ACHN (cell line): ENCODE measurements at regions not wholly inside any gene's neighbourhood (a gene's known extent, or its start where the extent isn't known, plus 50 kb on each side); places are given as distances from the start of the nearest gene placed in this dataset.
"Not testable (repeated sequence)": the region's sequence is repeated elsewhere in the genome, so short reads cannot be mapped to it uniquely, and the experiment has no call there.

Experiments
- DNase-seq: peaks from one replicate; pipeline ENCODE4 v3.0.0-alpha.2; 2015
- in situ Hi-C: cut with HindIII; loops from 2 replicates; pipeline ENCODE4 v1.10.0; 2017; ENCODE audit warnings: low sequenced_read_pairs, low pct_ligation_motif_present, low pct_unique_long_range_greater_than_20kb

DNA sequence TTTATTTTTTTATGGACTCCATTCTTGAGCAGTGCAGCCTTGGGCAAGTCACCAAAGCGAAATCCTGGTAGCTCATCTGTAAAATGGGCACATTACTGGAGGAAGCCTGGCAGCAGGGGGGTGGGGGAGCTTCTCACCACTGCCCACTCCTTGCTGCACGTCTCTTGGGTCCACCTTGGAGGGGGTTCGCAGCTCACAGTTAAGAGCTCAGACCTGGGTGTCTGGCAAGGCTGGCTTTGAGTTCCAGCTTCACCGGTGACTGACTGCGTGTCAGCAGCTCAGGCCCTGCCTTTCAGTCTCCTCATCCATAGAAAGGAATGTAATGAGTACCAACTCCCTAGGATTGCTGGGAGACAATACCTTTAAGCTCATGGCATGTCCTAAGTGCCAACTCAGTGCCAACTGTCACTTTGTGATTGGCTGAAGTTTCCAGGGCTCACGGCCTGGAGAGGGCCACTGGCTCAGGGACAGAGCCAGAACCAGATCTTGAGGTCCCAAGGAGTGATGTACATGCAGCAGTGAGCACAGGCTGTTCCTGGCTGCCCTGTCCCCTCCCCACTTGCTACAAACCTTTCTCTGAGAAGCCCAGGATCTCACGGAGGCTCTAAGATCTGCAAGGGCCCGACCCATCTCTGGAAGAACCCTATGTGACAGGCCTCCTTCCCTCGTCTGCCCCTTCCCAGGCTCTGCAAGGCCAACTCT is 72.9 kb downstream of the C9orf50 start:
- in situ Hi-C loops = no loop called here
- DNase-seq = no peak

DNA sequence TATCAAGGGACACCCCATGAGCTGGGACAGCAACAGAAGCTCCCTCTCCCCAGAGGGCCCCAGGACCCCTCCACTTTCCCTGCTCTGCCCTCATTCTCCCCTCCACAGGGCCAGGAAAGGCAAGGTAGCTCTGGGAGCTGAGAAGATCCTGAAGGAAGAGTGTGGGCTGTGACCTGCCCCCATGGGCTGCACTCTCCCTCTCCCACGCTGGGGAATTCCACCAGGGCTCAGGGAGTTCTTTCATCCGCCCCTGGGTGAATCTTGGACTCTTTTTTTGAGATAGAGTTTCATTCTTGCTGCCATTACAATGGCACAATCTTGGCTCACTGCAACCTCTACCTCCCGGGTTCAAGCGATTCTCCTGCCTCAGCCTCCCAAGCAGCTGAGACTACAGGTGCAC is 73.8 kb downstream of the C9orf50 start:
- in situ Hi-C loops = no loop called here
- DNase-seq = no peak

- in situ Hi-C loops, DNase-seq: not testable (repeated sequence)
Measured at GRCh38 chr9:129545876-129546275, 75.0 kb downstream of the C9orf50 start.

- no peak for DNase-seq
- in situ Hi-C loops = no loop called here
Measured at GRCh38 chr9:129544761-129545160, 76.1 kb downstream of the C9orf50 start.

- in situ Hi-C loops = no loop called here
Measured at GRCh38 chr9:129542741-129543140, 78.2 kb downstream of the C9orf50 start.

DNA sequence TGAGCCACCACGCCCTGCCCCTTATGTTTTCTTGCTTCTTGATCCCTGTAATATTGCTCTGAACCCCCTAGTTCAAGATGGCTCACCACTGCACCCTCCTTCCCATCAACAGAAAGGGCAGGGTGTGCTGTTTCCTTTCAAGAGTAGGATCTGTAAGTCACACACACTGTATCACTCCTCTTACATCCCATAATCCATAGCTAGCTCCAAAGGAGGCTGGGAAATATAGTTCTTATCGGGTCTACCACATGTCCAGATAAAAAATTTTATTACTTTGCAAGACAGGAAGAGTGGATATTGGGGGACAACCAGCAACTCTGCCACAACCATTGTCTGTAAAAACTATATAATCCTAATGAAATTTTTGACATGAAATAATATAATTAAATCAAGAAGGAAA is 79.6 kb downstream of the C9orf50 start:
- in situ Hi-C loops = no loop called here
- DNase-seq = no peak

More at GRCh38 chr9:129542741-129543140, 78.2 kb downstream of the C9orf50 start:
- DNase-seq = no peak

- in situ Hi-C loops = no loop called here
- no peak for DNase-seq
Measured at GRCh38 chr9:129539446-129539845, 81.5 kb downstream of the C9orf50 start.

- DNase-seq, in situ Hi-C loops: not testable (repeated sequence)
Measured at GRCh38 chr9:129531860-129532402, 89.0 kb downstream of the C9orf50 start.

- DNase-seq, in situ Hi-C loops: not testable (repeated sequence)
Measured at GRCh38 chr9:129527955-129528354, 92.9 kb downstream of the C9orf50 start.

- DNase-seq = no peak
- in situ Hi-C loops = no loop called here
Measured at GRCh38 chr9:129525656-129526196, 95.2 kb downstream of the C9orf50 start.

- in situ Hi-C loops = no loop called here
- no peak for DNase-seq
Measured at GRCh38 chr9:129524582-129525270, 96.2 kb downstream of the C9orf50 start.

DNA sequence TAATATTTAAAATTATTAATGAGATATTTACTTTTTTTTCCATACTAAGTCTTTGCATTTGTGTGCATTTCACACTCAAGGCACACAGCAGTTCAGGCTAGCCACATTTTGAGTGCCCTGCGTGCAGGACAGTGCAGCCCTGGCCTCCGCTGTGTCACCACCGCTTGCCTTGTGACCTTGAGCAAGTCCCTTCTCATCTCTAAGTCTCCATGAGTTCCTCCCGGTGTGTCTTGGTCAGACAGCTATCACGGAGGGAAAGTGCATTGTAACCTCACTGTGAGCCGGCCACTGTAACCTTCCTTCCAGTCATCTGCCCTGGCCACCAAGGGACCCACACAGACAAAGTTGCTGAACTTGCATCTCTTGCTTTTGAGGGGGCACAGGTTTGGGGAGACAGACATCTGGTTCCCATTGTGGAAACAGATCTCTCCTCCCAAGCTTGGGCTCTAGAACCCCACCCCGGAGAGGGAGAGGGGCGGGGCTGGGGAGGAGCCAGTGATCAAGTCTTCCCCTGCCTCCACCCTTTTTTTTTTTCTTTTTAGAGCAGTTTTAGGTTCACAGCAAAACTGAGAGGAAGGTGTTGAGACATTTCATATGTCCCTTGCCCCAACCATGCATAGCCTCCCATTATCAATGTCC is 96.8 kb downstream of the C9orf50 start:
- no peak for DNase-seq
- in situ Hi-C loops = no loop called here

DNA sequence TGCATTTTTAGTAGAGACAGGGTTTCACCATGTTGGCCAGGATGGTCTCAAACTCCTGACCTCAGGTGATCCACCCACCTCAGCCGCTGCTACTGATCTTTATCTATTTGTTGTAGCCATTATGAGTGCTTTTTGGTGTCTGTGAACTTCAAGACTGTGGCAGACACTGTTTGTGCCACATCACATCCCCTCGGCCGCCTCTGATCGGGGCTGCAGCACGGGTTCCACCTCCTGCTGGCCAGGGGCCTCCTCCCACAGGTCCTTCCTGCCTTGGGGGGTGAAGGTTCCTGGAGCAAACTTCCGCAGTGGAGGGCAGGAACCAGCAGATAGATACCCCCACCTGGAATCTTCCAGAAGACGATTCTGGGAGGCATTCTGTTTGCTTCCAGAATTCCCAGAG is 98.5 kb downstream of the C9orf50 start:
- in situ Hi-C loops = no loop called here
- DNase-seq = no peak

DNA sequence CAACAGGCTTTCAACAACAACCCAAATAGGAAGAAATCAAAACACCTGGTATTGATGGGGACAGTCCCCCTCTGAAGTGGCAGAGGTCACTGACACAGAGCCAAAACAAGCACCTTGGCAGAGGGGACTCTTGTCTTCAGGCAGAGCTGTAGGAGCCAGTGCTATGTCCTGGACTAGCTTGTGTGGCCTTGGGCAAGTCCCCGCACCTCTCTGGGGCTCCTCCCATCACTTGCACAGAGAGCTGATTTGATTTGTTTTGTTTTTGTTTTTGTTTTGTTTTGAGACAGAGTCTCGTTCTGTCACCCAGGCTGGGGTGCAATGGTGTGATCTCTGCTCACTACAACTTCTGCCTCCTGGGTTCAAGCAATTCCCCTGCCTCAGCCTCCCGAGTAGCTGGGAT is 100.8 kb downstream of the C9orf50 start:
- no peak for DNase-seq
- in situ Hi-C loops = no loop called here

GRCh38 chr9:129518074-129518473 is 102.8 kb downstream of the C9orf50 start:
- in situ Hi-C loops = no loop called here
- DNase-seq = no peak

- in situ Hi-C loops = no loop called here
- DNase-seq = no peak
Measured at GRCh38 chr9:129517006-129517405, 103.9 kb downstream of the C9orf50 start.

GRCh38 chr9:129514891-129515290 is 106.0 kb downstream of the C9orf50 start:
- in situ Hi-C loops = no loop called here
- DNase-seq = no peak

- DNase-seq = no peak
- in situ Hi-C loops = no loop called here
Measured at GRCh38 chr9:129514497-129514867, 106.4 kb downstream of the C9orf50 start.

- in situ Hi-C loops = no loop called here
- DNase-seq = no peak
Measured at GRCh38 chr9:129513856-129514496, 106.9 kb downstream of the C9orf50 start.
